Coronary artery (tissue), 2 donors: ENCODE measurements at regions not wholly inside any gene's neighbourhood (a gene's known extent, or its start where the extent isn't known, plus 50 kb on each side); places are given as distances from the start of the nearest gene placed in this dataset.

Source experiments
- DNase-seq: peaks from one replicate; pipeline ENCODE4 v3.0.0-alpha.2; 2017; ENCODE audit warnings: low spot score
- H3K27ac ChIP-seq, 2 donors: fragments of 200-600 bp; sonication (generic); one replicate each; pipeline ENCODE4 v1.5.1; 2016 to 2019
- H3K4me3 ChIP-seq: fragments of 200-600 bp; sonication (generic); 2 replicates; pipeline ENCODE4 v1.5.1; 2016; ENCODE audit warnings: mild to moderate bottlenecking, moderate library complexity
- TF ChIP-seq, protein P1 (sequence below): fragments of 200-600 bp; sonication (generic); IDR thresholded peaks from one replicate; pipeline ENCODE4 v1.5.1; 2019; ENCODE audit warnings: antibody characterized with exemption

DNA sequence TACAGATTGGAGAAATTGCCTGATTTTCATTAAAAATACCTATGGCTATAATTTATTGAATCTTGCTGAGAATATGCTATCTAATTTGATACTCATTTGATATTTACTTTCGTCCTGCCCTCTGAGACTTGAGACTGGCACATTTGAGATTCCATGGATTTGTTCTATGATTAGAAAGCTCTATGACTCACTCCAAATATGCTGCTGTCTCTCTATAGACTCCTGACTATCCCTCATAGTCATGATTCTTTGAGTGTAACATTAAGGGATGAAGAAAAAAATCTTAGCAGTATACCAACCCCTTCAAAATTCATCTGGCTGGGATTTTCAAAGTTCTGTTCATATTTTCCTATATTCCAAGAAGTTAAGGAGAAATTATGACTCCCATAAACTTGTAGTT, 191.9 kb downstream of the LRIG3 start:
- TF ChIP-seq, protein P1, sequence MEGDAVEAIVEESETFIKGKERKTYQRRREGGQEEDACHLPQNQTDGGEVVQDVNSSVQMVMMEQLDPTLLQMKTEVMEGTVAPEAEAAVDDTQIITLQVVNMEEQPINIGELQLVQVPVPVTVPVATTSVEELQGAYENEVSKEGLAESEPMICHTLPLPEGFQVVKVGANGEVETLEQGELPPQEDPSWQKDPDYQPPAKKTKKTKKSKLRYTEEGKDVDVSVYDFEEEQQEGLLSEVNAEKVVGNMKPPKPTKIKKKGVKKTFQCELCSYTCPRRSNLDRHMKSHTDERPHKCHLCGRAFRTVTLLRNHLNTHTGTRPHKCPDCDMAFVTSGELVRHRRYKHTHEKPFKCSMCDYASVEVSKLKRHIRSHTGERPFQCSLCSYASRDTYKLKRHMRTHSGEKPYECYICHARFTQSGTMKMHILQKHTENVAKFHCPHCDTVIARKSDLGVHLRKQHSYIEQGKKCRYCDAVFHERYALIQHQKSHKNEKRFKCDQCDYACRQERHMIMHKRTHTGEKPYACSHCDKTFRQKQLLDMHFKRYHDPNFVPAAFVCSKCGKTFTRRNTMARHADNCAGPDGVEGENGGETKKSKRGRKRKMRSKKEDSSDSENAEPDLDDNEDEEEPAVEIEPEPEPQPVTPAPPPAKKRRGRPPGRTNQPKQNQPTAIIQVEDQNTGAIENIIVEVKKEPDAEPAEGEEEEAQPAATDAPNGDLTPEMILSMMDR, result no peak
- DNase-seq, result no peak
- H3K27ac ChIP-seq, result no peak overlapping the region
- no peak overlapping the region for H3K4me3 ChIP-seq

DNA sequence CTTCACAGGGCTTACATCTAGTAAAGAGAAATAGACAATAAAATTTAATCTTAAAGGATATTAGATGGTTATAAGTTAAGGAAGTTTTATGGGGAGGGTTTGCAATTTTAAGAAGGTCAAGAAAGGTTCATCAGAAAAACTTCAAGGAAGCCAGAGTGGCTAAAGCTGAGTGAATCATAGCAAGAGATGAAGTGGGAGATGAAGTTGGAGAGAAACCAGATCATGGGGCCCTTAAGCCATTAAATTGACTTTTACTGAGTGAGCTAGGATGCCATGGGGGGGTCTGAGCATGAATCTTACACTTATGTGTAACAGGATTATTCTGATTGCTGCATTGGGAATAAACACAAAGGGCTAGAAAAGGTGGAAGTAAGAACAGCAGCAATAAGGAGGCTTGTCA, 189.2 kb downstream of the LRIG3 start:
- no peak overlapping the region for H3K4me3 ChIP-seq
- TF ChIP-seq, protein P1, result no peak
- no peak overlapping the region for H3K27ac ChIP-seq
- DNase-seq, result no peak

DNA sequence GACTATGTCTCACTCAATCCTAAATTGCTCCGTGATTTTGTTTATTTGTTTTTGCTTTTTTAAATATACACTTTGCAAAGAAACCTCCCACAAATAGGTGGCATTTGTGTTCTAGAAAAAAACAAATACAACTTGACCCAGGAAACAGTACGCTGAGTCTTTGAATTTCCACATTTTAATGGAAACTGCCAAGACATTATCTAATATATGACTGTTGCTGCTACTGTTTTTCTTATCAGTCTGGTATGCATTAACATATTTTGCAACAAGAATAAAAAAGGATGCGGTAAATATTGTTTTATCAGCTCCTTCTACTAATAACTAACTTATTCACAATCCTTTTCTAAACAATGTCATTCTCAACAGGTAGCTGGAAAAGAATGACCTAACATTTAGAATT, 187.4 kb downstream of the LRIG3 start:
- TF ChIP-seq, protein P1, result no peak
- H3K4me3 ChIP-seq, result no peak overlapping the region
- no peak overlapping the region for H3K27ac ChIP-seq
- no peak for DNase-seq

DNA sequence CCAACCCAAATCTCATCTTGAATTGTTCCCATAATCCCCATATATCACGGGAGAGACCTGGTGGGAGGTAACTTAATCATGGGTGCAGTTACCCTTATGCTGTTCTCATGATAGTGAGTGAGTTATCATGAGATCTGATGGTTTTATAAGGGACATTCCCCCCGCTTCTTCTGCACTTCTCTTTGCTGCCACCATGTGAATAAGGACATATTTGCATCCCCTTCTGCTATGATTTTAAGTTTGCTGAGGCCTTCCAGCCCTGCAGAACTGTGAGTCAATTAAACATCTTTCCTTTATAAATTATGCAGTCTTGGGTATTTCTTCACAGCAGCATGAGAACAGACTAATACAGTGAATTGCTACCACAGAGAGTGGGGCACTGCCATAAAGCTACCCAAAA, 179.1 kb downstream of the LRIG3 start:
- Histone ChIP-seq H3K4me3 (no peak overlapping the region), H3K27ac (no peak overlapping the region)
- TF ChIP-seq, protein P1, result no peak
- DNase-seq, result no peak

DNA sequence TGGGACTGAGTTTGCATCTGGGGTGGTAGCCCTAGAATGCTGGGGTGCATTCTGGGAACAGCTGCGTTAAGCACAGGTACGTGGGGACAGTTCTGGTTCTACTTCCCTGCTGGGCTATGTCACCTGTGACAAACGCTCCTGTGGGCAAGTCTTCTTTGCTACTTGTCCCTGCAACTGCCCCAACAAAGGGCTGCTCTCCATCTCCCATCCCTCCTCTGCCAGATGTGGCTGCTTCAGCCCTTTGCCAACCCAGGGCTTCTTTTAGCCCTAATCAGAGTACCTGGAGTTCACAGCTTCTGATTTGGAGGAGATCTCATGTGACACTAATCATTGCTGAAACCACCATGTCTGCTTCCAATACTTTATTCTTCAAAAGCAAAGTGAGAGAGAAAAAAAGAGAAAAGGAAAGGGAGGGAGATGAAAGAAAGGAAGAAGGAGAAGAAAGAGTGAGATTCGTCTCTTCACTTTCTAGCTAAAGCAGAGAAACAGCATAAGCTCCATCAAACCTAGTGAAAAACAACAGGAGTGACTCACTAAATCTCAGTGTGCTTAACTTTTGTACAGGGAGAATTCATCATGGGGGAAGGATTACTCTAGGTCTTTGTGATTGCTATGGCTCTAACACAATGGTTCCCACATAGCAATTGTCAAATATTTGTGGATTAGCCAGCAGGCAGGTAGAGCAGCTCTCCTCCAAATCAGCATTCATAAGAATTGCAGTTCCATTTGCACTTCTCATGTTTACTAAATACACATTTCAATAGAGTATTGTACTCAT, 174.8 kb downstream of the LRIG3 start:
- DNase-seq, result no peak
- TF ChIP-seq, protein P1, result no peak
- Histone ChIP-seq H3K27ac (no peak overlapping the region), H3K4me3 (no peak overlapping the region)

DNA sequence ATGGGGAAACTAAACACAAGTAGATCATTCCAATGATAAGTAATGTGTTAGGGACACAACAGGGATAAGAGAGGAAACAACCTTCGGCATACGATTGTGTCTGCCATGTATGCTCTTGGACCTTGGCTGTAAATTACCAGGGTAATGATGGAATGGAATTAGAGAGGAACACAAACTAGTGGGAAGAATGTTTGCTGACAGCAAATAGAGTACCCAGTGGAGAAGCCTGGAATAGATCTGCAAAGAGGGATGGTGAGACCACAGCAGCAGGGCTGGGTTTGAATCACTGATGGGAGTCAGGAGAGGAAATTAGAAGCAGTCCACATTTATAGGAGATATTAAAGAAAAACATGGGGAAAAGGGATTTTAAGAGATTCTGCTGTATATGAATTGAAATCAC, 172.8 kb downstream of the LRIG3 start:
- TF ChIP-seq, protein P1, result no peak
- no peak for DNase-seq
- H3K27ac ChIP-seq, result no peak overlapping the region
- no peak overlapping the region for H3K4me3 ChIP-seq

DNA sequence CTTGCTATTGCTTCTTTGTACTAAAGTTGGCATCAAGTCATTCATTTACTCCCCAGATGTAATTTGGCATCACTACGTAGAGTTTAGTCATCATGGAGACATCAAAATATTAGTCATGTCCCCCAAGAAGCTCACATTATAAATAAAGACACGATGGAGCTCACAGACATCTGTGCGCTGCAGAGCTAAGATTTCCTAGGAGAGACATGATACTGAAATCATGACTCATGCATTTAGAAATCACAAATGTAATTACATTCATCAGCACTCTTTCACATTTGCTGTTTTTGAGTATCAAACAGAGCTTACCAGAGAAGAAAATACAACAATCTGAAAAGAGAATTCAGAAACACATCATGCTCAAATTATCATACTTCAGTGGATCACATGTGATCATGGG, 169.8 kb downstream of the LRIG3 start:
- TF ChIP-seq, protein P1, result no peak
- Histone ChIP-seq H3K4me3 (no peak overlapping the region), H3K27ac (no peak overlapping the region)
- DNase-seq, result no peak
